ENCODE measurements at regions not wholly inside any gene's neighbourhood (a gene's known extent, or its start where the extent isn't known, plus 50 kb on each side); places are given as distances from the start of the nearest gene placed in this dataset.

DNA sequence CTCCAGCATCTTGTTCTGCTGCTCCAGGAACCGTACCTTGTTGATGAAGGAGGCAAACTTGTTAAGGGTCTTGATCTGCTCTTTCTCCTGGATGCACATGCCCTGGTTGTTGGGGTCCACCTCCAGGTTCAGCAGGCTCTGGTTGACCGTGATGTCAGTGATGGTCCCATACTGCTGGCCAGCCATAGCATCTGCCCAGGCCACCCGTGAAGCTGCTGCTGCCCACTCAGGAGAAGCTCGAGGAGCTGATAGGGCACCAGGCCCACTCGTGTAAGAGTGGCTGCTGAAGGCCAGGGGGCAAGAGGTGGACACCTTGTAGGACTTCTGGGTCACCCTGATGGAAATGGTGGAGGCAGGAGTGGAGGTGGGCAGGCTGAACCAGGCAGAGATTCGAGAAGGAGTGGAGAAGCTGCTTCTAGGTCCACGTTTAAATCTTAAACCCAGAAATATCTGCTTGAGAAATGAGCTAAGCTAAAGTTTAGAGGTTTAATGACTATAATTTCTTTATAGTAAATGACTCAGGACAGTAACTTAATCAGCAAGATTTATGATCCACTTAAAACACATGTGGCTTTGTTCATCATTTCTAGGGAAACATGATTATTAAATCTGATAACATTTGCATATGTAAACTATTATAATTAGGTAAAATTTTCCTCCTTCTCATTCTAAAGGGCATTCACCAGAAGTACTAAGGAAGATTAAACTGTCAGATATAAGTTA is 358.7 kb upstream of the SETBP1 start:
- TF ChIP-seq EZH2 (IDR thresholded peaks at IDR 0.05) = no peak
- TF ChIP-seq POLR2AphosphoS5 (IDR thresholded peaks at IDR 0.05; ENCODE audit: borderline replicate concordance, low read depth, low read length) = no peak
- TF ChIP-seq FOXP2 (optimal IDR thresholded peaks at IDR 0.05; ENCODE audit: control extremely low read depth, extremely low read length, insufficient read depth) = no peak

Data from SK-N-MC (cell line).